Cardiac muscle cell (in vitro differentiated cells and primary cell): ENCODE measurements at regions not wholly inside any gene's neighbourhood (a gene's known extent, or its start where the extent isn't known, plus 50 kb on each side); places are given as distances from the start of the nearest gene placed in this dataset.
A peak's percentile ranks its signal among the peaks of the same experiment; 100 is the strongest.

Experiments used
- DNase-seq, 2 donors: peaks; one replicate each; pipeline versions ENCODE4 v3.0.0 to v3.0.0-alpha.2; 2010 to 2017; ENCODE audit warnings: low read depth in 1 of 2, low spot score in 1 of 2
- H3K27ac ChIP-seq: fragments of 200-600 bp; sonication (generic); 2 replicates; pipeline ENCODE4 v1.5.1; 2016
- H3K27me3 ChIP-seq: fragments of 200-600 bp; sonication (generic); 2 replicates; pipeline ENCODE4 v1.6.0; 2016; ENCODE audit warnings: control low read depth
- H3K36me3 ChIP-seq: fragments of 200-600 bp; sonication (generic); 2 replicates; pipeline ENCODE4 v1.5.1; 2016; ENCODE audit warnings: control low read depth
- H3K4me1 ChIP-seq: fragments of 200-600 bp; sonication (generic); 2 replicates; pipeline ENCODE4 v1.8.1; 2017; ENCODE audit warnings: low read depth, mild to moderate bottlenecking, mixed run types
- H3K4me3 ChIP-seq: fragments of 200-600 bp; sonication (generic); 2 replicates; pipeline ENCODE4 v1.5.1; 2016; ENCODE audit warnings: mild to moderate bottlenecking
- H3K9me3 ChIP-seq: fragments of 200-600 bp; sonication (generic); 2 replicates; pipeline ENCODE4 v1.5.1; 2017; ENCODE audit warnings: low read depth, mild to moderate bottlenecking, control low read depth
- TF ChIP-seq, protein P1 (sequence below): IDR thresholded peaks from 2 replicates; pipeline ENCODE4 v1.5.1; 2012; ENCODE audit warnings: low read depth, mild to moderate bottlenecking, low read length

GRCh38 chr6:87785229-87785862 is 83.3 kb upstream of the AKIRIN2 start:
- no peaks in the 10 kb centered on the region for H3K9me3 ChIP-seq
- H3K4me3 ChIP-seq = no peak overlapping the region
- TF ChIP-seq, protein P1, sequence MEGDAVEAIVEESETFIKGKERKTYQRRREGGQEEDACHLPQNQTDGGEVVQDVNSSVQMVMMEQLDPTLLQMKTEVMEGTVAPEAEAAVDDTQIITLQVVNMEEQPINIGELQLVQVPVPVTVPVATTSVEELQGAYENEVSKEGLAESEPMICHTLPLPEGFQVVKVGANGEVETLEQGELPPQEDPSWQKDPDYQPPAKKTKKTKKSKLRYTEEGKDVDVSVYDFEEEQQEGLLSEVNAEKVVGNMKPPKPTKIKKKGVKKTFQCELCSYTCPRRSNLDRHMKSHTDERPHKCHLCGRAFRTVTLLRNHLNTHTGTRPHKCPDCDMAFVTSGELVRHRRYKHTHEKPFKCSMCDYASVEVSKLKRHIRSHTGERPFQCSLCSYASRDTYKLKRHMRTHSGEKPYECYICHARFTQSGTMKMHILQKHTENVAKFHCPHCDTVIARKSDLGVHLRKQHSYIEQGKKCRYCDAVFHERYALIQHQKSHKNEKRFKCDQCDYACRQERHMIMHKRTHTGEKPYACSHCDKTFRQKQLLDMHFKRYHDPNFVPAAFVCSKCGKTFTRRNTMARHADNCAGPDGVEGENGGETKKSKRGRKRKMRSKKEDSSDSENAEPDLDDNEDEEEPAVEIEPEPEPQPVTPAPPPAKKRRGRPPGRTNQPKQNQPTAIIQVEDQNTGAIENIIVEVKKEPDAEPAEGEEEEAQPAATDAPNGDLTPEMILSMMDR = no peak
- H3K4me1 ChIP-seq = no peaks in the 10 kb centered on the region
- H3K36me3 ChIP-seq = no peaks in the 10 kb centered on the region
- no peaks in the 10 kb centered on the region for H3K27me3 ChIP-seq
- no peak for DNase-seq
- no peak overlapping the region for H3K27ac ChIP-seq

DNA sequence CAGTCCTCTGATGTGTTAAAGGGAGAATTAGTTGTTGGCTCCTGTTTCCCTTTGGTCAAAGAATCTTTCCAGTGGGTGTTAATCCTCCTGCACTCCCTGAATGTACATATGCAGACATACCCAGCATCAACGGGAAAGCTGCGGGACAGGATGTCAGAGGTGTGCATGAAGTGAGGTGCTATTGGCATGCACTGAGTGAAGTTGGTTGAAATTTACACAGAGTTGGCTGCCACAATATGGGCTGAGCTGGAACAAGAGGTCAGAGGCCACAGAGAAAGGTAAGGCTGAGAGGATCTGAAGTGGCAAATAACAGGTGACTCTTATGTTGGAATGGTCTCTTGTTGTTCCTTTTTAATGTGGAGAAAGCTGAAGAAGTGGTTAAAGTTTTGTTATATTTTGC is 82.7 kb upstream of the AKIRIN2 start:
- DNase-seq = no peak
- Histone ChIP-seq H3K27ac (no peak overlapping the region), H3K4me3 (no peak overlapping the region), H3K27me3 (no peaks in the 10 kb centered on the region), H3K9me3 (no peaks in the 10 kb centered on the region), H3K4me1 (no peaks in the 10 kb centered on the region), H3K36me3 (no peaks in the 10 kb centered on the region)
- TF ChIP-seq, protein P1 = no peak

DNA sequence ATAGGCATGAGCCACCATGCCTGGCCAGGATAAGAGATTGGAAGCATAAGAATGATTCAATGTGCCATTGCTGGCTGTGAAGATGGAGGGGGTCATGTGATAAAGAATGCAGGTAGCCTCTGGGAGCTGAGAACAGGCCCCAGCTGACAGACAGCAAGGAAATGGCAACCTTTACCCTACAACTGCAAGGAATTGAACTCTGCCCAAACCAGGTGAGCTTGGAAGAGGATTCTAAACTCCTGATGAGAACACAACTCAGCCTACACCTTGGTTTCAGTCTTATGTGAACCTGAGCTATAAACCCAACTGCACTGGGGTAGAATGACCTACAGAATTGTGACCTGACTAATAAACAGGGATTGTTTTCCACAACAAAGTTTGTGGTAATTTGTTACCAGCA is 82.0 kb upstream of the AKIRIN2 start:
- no peak overlapping the region for H3K27ac ChIP-seq
- no peaks in the 10 kb centered on the region for H3K36me3 ChIP-seq
- DNase-seq = no peak
- TF ChIP-seq, protein P1 = no peak
- no peaks in the 10 kb centered on the region for H3K4me1 ChIP-seq
- no peaks in the 10 kb centered on the region for H3K9me3 ChIP-seq
- no peak overlapping the region for H3K4me3 ChIP-seq
- H3K27me3 ChIP-seq = no peaks in the 10 kb centered on the region

GRCh38 chr6:87779542-87779941 is 77.5 kb upstream of the AKIRIN2 start:
- Histone ChIP-seq H3K9me3 (no peaks in the 10 kb centered on the region), H3K27ac (no peak overlapping the region), H3K4me3 (no peak overlapping the region), H3K36me3 (no peaks in the 10 kb centered on the region), H3K27me3 (no peaks in the 10 kb centered on the region), H3K4me1 (no peaks in the 10 kb centered on the region)
- DNase-seq = no peak
- TF ChIP-seq, protein P1 = no peak

DNA sequence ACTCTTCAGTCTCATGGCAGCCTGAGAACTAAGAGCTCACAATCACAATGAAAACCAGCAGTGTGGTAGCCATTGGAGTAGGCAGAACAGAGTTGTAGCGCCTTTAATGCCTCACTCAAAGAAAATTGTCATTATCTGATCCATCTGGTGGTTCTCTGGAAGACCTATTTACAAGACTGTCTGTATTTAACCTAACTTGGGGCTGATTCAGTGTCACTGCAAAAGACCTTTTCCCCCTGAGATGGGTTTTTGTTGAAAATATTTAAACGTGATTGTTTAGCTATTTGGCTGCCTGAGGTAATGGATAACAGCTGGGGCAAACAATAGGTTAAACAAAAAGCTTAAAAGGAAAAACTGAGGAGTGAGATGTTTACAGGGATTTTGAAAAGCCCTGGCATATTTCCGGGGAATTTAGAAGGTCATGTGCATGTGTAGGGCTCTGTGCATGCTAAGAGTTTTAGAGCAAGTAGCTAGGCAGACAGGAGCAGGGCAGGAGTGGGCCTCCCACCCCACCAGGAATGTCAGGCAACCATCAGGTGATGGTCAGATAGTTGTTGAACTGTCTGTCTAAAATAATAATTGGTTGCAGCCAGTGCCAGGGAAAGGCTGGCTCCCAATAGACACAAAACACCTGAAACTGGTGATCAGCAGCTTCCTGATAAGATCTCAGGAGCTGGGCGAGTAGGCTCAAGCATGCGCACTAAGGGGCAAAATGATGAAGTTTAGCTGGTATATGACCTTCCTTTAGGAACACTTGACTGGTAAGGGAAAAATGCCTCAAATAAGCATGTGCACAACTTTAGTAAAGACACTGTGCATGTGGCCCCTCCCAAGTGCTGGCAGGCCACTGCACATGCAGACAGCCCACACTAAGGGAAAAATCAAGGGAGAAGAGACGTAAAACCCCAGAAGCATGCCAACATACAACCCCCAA is 70.8 kb upstream of the AKIRIN2 start:
- Histone ChIP-seq H3K9me3 (no peaks in the 10 kb centered on the region), H3K36me3 (no peaks in the 10 kb centered on the region)
- peak; percentile 3 to 11 for DNase-seq

More for the DNA sequence above, 70.8 kb upstream of the AKIRIN2 start:
- Histone ChIP-seq H3K4me3 (no peak overlapping the region), H3K27me3 (no peaks in the 10 kb centered on the region), H3K4me1 (peaks cover 15% of the 10 kb centered on the region), H3K27ac (peak overlapping the region; percentile 60)
- TF ChIP-seq, protein P1 = no peak
